ENCODE measurements at regions not wholly inside any gene's neighbourhood (a gene's known extent, or its start where the extent isn't known, plus 50 kb on each side); places are given as distances from the start of the nearest gene placed in this dataset.

- Histone ChIP-seq H3K4me3 (no peak overlapping the region), H3K4me1 (no peaks in the 10 kb centered on the region), H3K4me2 (no peak overlapping the region), H3K9me3 (no peaks in the 10 kb centered on the region), H3K27ac (no peak overlapping the region)
- no peak for FAIRE-seq
- DNase-seq (ENCODE audit: low read depth in 1 of 2, low spot score in 1 of 2): no peak
- POLR2A ChIA-PET: no interaction called here
- no peak for TF ChIP-seq POLR2A (IDR thresholded peaks at IDR 0.05; ENCODE audit: low read length)
- CTCF ChIA-PET: no interaction called here
- ATAC-seq: no peak
- WGBS (ENCODE audit: missing lambda C conversion rate): 6% methylated on average over 3 of the region's 3 CpGs
Observed at GRCh38 chr13:81406022-81406421, 1065.1 kb upstream of the SPRY2 start.

- ATAC-seq: no peak
- no peak for DNase-seq (ENCODE audit: low read depth in 1 of 2, low spot score in 1 of 2)
- POLR2A ChIA-PET: no interaction called here
- no peak overlapping the region for H3K4me3 ChIP-seq
- no peak overlapping the region for H3K4me2 ChIP-seq
- WGBS (ENCODE audit: missing lambda C conversion rate): 33% methylated on average over 4 of the region's 4 CpGs
- CTCF ChIA-PET: no interaction called here
- TF ChIP-seq BHLHE40 (IDR thresholded peaks at IDR 0.05; ENCODE audit: low read depth, low read length) (no peak), FOSL2 (IDR thresholded peaks at IDR 0.05) (no peak), FOSL2 (CRISPR knock-in tag; IDR thresholded peaks at IDR 0.05) (no peak)
- no peaks in the 10 kb centered on the region for H3K9me3 ChIP-seq
- H3K4me1 ChIP-seq: no peaks in the 10 kb centered on the region
- H3K27ac ChIP-seq: no peak overlapping the region
- no peak for FAIRE-seq
Observed at GRCh38 chr13:81396192-81396591, 1055.3 kb upstream of the SPRY2 start.

GRCh38 chr13:81395368-81395767 lies 1054.4 kb upstream of the SPRY2 start:
- WGBS (ENCODE audit: missing lambda C conversion rate): 37% methylated on average over 4 of the region's 4 CpGs
- no peak overlapping the region for H3K27ac ChIP-seq
- TF ChIP-seq ATOH8 (CRISPR knock-in tag; IDR thresholded peaks at IDR 0.05; ENCODE audit: low read depth) (no peak), CEBPB (IDR thresholded peaks at IDR 0.05) (no peak), EP300 (IDR thresholded peaks at IDR 0.05) (no peak), PHF8 (IDR thresholded peaks at IDR 0.05; ENCODE audit: borderline replicate concordance, low read depth) (no peak), NR3C1 (IDR thresholded peaks at IDR 0.05) (no peak), HEYL (CRISPR knock-in tag; IDR thresholded peaks at IDR 0.05) (no peak), BCL3 (IDR thresholded peaks at IDR 0.05) (no peak), CBX8 (IDR thresholded peaks at IDR 0.05) (no peak), MAFK (IDR thresholded peaks at IDR 0.05; ENCODE audit: partially characterized antibody) (no peak)
- ATAC-seq (no peak), DNase-seq (ENCODE audit: low read depth in 1 of 2, low spot score in 1 of 2) (no peak), FAIRE-seq (no peak)
- ChIA-PET CTCF (no interaction called here), POLR2A (no interaction called here)
- no peaks in the 10 kb centered on the region for H3K9me3 ChIP-seq
- no peak overlapping the region for H3K4me2 ChIP-seq
- H3K4me1 ChIP-seq: no peaks in the 10 kb centered on the region
- no peak overlapping the region for H3K4me3 ChIP-seq

GRCh38 chr13:81394640-81395039 lies 1053.7 kb upstream of the SPRY2 start:
- H3K4me2 ChIP-seq: no peak overlapping the region
- FAIRE-seq (no peak), ATAC-seq (no peak), DNase-seq (ENCODE audit: low read depth in 1 of 2, low spot score in 1 of 2) (no peak)
- ChIA-PET CTCF (no interaction called here), POLR2A (no interaction called here)
- H3K4me3 ChIP-seq: no peak overlapping the region
- H3K4me1 ChIP-seq: no peaks in the 10 kb centered on the region
- no peaks in the 10 kb centered on the region for H3K9me3 ChIP-seq
- WGBS (ENCODE audit: missing lambda C conversion rate): 67% methylated on average over 5 of the region's 5 CpGs
- no peak for TF ChIP-seq NPAS2 (CRISPR knock-in tag; IDR thresholded peaks at IDR 0.05; ENCODE audit: borderline replicate concordance)
- no peak overlapping the region for H3K27ac ChIP-seq

GRCh38 chr13:81393721-81394120 lies 1052.8 kb upstream of the SPRY2 start:
- H3K9me3 ChIP-seq: no peaks in the 10 kb centered on the region
- no peak overlapping the region for H3K4me3 ChIP-seq
- no peak overlapping the region for H3K4me2 ChIP-seq
- POLR2A ChIA-PET: no interaction called here
- H3K27ac ChIP-seq: no peak overlapping the region
- DNase-seq (ENCODE audit: low read depth in 1 of 2, low spot score in 1 of 2) (no peak), ATAC-seq (no peak), FAIRE-seq (no peak)
- 5% methylated on average over 1 of the region's 1 CpG for WGBS (ENCODE audit: missing lambda C conversion rate)
- no peaks in the 10 kb centered on the region for H3K4me1 ChIP-seq
- CTCF ChIA-PET: no interaction called here
- TF ChIP-seq HES2 (IDR thresholded peaks at IDR 0.05) (no peak), KDM1A (IDR thresholded peaks at IDR 0.05; ENCODE audit: low read depth) (no peak), NR3C1 (IDR thresholded peaks at IDR 0.05) (no peak), SREBF2 (IDR thresholded peaks at IDR 0.05) (no peak), EP300 (IDR thresholded peaks at IDR 0.05) (no peak), BCL3 (IDR thresholded peaks at IDR 0.05) (no peak), ZFP36 (IDR thresholded peaks at IDR 0.05; ENCODE audit: borderline replicate concordance, partially characterized antibody) (no peak), POLR2AphosphoS2 (conservative IDR thresholded peaks at IDR 0.05; ENCODE audit: low read length) (no peak), ZNF302 (CRISPR knock-in tag; IDR thresholded peaks at IDR 0.05) (no peak)

All from A549 (cell line).